Kidney (tissue), 13 donors: ENCODE measurements at regions not wholly inside any gene's neighbourhood (a gene's known extent, or its start where the extent isn't known, plus 50 kb on each side); places are given as distances from the start of the nearest gene placed in this dataset.
"Not testable (repeated sequence)": the region's sequence is repeated elsewhere in the genome, so short reads cannot be mapped to it uniquely, and the experiment has no call there.

Source experiments
- DNase-seq, 5 donors: peaks; one replicate each; pipeline ENCODE4 v3.0.0-alpha.2; 2013 to 2020
- FAIRE-seq: peaks from 2 replicates; lab custom pipeline; 2012; peaks lifted over from hg19 to GRCh38; lab: Jason Lieb, UNC
- H3K27ac ChIP-seq, 2 donors: one replicate each; pipeline ENCODE4 v1.7.0; 2013; ENCODE audit warnings: low read depth in 2 of 2, low read length in 2 of 2, inconsistent platforms in 1 of 2
- H3K27me3 ChIP-seq: one replicate; pipeline ENCODE4 v1.7.1; 2013; ENCODE audit warnings: low read length, inconsistent platforms; ENCODE audit not compliant: control insufficient read depth, insufficient read depth
- H3K36me3 ChIP-seq, 3 donors: one replicate each; pipeline versions ENCODE4 v1.7.0 to v1.7.1; 2013; ENCODE audit warnings: low read length in 3 of 3, control low read depth in 1 of 3, inconsistent platforms in 1 of 3; ENCODE audit not compliant: insufficient read depth in 3 of 3, control insufficient read depth in 2 of 3
- H3K4me1 ChIP-seq, 3 donors: one replicate each; pipeline versions ENCODE4 v1.7.0 to v1.7.1; 2013; ENCODE audit warnings: low read length in 3 of 3, inconsistent platforms in 1 of 3, low read depth in 1 of 3; ENCODE audit not compliant: control insufficient read depth in 2 of 3, insufficient read depth in 2 of 3
- H3K4me3 ChIP-seq, 3 donors: one replicate each; pipeline versions ENCODE4 v1.7.0 to v1.8.1; 2013; ENCODE audit warnings: low read length in 3 of 3, control low read depth in 1 of 3, inconsistent platforms in 1 of 3
- H3K9ac ChIP-seq, 3 donors: one replicate each; pipeline versions ENCODE4 v1.7.0 to v1.7.1; 2013; ENCODE audit warnings: low read length in 3 of 3, control low read depth in 1 of 3, inconsistent platforms in 1 of 3
- H3K9me3 ChIP-seq, 3 donors: one replicate each; pipeline versions ENCODE4 v1.7.0 to v1.7.1; 2013; ENCODE audit warnings: low read length in 3 of 3, control low read depth in 1 of 3, inconsistent platforms in 1 of 3; ENCODE audit not compliant: control insufficient read depth in 2 of 3, insufficient read depth in 1 of 3
- intact Hi-C: fragments of 100-400 bp; cut with DNase I; formaldehyde crosslinking; loops from one replicate; pipeline ENCODE4 v1.11.1; 2022
- TF ChIP-seq, protein P1 (sequence below): IDR thresholded peaks from 3 replicates; pipeline ENCODE4 v1.5.1; 2012; ENCODE audit warnings: mild to moderate bottlenecking, moderate library complexity, borderline replicate concordance; ENCODE audit not compliant: insufficient read depth; ENCODE audit errors: extremely low read depth
- donor health status: control.
- donor health status: control.
- donor health status: control.
- donor health status: control.
- donor health status: control.
- donor health status: DM: yes; HTN: yes; CAD: no.
- donor health status: Normal renal cell carcinoma (clear cell type).

DNA sequence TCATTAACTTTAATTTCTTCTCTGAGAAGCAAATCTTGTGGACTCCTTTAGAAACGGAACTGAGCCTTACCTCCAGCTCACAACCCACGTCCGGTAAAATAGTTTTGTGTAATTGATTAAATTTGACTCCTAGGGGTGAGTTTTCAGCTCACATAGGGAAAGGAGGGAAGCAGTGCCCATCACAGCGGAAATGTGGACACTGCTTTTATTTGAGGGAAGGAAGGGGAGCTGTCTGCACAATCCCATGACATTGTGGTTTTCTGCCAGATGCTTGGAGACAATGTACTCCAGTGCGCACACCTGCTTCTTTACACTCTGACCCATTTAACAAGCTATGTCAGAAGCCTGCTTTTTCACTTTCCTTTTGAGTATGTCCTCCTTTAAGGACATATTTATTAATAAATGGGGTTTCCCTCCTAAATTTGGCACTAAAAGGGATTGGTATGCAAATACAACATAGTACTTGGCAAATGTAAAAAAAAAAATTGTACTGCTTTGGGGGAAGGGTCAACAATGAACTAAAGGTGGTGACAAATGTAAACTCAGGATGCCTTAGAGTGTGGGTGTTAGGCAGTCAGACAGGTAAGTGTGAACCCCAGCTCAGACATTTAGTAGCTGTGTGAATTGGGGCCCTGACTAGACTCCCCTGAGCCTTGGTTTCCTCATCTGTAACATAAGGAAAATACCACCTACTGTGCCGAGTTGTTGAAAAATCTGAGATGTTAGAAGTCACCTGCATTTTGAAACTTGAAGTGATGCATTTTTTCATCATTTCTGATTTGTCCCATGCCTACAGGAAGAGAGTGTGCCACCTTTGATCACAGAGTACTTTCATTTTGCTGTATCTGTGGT lies 90.2 kb upstream of the KLF6 start:
- no peaks in the 10 kb centered on the region for H3K27me3 ChIP-seq
- no peaks in the 10 kb centered on the region for H3K36me3 ChIP-seq
- H3K9ac ChIP-seq: no peak overlapping the region
- peak in 1 of 5 donors; percentile 23 for DNase-seq
- intact Hi-C loops: no loop called here
- no peak overlapping the region for H3K4me3 ChIP-seq
- H3K4me1 ChIP-seq: no peaks in the 10 kb centered on the region
- TF ChIP-seq, protein P1, sequence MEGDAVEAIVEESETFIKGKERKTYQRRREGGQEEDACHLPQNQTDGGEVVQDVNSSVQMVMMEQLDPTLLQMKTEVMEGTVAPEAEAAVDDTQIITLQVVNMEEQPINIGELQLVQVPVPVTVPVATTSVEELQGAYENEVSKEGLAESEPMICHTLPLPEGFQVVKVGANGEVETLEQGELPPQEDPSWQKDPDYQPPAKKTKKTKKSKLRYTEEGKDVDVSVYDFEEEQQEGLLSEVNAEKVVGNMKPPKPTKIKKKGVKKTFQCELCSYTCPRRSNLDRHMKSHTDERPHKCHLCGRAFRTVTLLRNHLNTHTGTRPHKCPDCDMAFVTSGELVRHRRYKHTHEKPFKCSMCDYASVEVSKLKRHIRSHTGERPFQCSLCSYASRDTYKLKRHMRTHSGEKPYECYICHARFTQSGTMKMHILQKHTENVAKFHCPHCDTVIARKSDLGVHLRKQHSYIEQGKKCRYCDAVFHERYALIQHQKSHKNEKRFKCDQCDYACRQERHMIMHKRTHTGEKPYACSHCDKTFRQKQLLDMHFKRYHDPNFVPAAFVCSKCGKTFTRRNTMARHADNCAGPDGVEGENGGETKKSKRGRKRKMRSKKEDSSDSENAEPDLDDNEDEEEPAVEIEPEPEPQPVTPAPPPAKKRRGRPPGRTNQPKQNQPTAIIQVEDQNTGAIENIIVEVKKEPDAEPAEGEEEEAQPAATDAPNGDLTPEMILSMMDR: no peak
- no peaks in the 10 kb centered on the region for H3K9me3 ChIP-seq
- no peak for FAIRE-seq
- no peak overlapping the region for H3K27ac ChIP-seq

GRCh38 chr10:3874610-3874989 lies 89.6 kb upstream of the KLF6 start:
- H3K9me3 ChIP-seq, FAIRE-seq, DNase-seq, intact Hi-C loops, H3K9ac ChIP-seq, H3K4me3 ChIP-seq, H3K36me3 ChIP-seq, H3K27ac ChIP-seq, H3K27me3 ChIP-seq, H3K4me1 ChIP-seq: not testable (repeated sequence)

DNA sequence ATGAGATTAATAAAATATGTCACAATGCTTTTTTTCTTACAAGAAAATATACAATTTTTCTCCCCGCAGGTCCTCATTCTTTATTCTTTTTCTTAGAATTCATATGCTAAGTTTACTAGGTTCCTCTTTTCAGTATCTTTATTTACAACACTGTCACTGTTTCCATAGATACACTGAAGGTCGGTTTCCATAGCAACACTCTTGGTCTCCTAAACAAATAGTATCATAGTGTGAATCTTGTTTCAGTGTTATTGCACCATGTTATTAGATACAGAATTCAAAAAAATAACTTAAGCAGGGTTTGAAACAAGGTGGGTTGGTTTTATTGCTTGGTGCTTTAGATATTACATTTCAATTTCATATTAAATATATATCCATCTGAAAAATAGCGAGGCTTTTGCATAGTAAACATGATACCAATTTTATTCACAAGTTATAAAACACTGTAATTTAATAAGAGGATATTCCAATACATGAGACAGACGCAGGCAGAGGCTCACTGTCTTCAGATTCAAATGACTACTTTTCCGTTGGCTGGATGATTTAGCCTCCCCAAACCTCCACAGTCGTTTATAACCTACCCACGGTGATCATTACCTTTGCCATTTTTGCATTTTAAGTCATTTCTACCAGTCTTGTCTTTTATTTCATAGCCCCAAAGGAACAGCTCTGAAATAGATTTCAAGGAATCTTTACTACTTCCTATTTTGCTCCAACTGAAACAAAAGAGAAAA lies 88.9 kb upstream of the KLF6 start:
- Histone ChIP-seq H3K27me3 (no peaks in the 10 kb centered on the region), H3K27ac (no peak overlapping the region), H3K9me3 (no peaks in the 10 kb centered on the region), H3K4me3 (no peak overlapping the region), H3K4me1 (no peaks in the 10 kb centered on the region), H3K9ac (no peak overlapping the region), H3K36me3 (no peaks in the 10 kb centered on the region)
- DNase-seq (peak in 2 of 5 donors; percentile 85 to 87), FAIRE-seq (peak; percentile 8)
- TF ChIP-seq, protein P1: no peak
- intact Hi-C loops: no loop called here

DNA sequence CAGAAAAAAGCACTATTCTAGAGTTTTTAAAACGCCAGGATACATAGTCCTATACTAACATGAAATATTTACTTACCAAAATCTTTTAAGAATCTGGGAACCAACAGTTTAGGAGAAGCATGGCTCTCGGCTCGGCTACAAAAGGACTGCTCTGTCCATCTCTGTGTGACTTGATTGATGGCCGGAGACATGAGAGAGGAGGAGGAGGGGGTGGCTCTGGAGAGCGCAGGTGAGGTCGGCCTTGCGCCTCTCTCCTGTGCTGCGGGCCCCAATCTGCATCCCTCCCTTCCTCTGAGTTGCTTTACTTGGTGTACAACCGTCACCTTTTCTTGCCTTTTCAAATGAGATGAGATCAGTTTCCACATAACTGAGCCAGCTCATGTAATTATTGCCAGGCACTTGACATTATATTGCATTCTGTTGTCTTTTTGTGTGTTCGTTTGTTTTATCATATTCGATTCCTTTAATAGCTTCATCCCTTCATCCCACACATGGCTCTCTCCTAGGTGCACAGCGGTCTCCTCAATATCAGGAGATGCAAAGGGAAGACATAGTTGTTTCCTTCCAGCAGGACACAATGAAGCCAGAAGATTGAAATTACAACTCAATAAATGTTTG lies 87.8 kb upstream of the KLF6 start:
- Histone ChIP-seq H3K4me1 (peaks cover 0 to 3% (median 0%) of the 10 kb centered on the region in 3 donors), H3K27me3 (no peaks in the 10 kb centered on the region), H3K9me3 (no peaks in the 10 kb centered on the region), H3K36me3 (no peaks in the 10 kb centered on the region), H3K9ac (no peak overlapping the region), H3K4me3 (no peak overlapping the region), H3K27ac (no peak overlapping the region)
- intact Hi-C loops: no loop called here
- TF ChIP-seq, protein P1: no peak
- FAIRE-seq: no peak
- peak in 1 of 5 donors; percentile 27 for DNase-seq
